VCaP (cell line): ENCODE measurements at regions not wholly inside any gene's neighbourhood (a gene's known extent, or its start where the extent isn't known, plus 50 kb on each side); places are given as distances from the start of the nearest gene placed in this dataset.

ENCODE experiments used
- H3K27ac ChIP-seq: fragments of 450-650 bp; 2 replicates; pipeline ENCODE4 v1.5.1; 2017
- TF ChIP-seq, protein P1 (sequence below): fragments of 450-650 bp; conservative IDR thresholded peaks from 2 replicates; pipeline ENCODE4 v1.5.1; 2017; ENCODE audit warnings: mild to moderate bottlenecking, moderate library complexity

DNA sequence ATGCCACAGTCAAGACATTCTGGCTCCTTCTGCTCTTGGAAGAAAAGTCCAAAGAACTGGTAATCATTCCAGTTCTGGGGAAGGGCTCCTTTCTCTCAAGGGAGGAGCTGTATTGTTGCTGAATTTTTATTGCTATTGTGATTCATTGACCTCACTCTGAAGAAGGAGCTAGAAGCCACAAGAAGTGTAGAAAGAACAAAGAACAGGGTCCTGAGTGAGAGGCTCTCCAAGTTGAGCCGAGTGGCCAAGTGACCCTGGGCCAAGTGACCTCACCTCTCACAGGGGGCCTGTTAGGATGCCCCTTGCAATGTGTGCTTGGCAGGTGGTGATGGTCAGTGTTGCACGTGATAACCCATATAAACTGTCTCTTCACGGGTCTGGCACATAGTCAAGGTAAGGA lies 173.3 kb downstream of the FGF18 start:
- H3K27ac ChIP-seq = no peak overlapping the region
- TF ChIP-seq, protein P1, sequence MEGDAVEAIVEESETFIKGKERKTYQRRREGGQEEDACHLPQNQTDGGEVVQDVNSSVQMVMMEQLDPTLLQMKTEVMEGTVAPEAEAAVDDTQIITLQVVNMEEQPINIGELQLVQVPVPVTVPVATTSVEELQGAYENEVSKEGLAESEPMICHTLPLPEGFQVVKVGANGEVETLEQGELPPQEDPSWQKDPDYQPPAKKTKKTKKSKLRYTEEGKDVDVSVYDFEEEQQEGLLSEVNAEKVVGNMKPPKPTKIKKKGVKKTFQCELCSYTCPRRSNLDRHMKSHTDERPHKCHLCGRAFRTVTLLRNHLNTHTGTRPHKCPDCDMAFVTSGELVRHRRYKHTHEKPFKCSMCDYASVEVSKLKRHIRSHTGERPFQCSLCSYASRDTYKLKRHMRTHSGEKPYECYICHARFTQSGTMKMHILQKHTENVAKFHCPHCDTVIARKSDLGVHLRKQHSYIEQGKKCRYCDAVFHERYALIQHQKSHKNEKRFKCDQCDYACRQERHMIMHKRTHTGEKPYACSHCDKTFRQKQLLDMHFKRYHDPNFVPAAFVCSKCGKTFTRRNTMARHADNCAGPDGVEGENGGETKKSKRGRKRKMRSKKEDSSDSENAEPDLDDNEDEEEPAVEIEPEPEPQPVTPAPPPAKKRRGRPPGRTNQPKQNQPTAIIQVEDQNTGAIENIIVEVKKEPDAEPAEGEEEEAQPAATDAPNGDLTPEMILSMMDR = no peak

DNA sequence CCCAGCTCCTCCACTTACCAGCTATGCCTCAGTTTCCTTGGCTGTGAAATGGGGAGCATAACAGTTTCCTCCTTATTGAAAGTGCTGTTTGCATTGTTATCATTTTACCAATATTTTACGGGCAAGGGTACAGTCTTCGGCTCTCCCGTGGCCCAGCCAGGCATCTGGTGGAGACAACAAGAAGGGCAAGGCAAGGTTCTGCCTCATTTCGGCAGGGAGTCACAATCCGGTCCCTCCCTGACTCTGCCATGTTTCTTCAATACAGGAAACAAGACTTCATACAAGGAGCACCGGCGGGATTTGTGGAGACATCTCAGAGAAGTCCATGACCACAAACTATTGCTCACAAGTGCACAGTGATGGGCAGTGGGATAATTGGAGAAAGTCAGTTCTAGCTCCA lies 174.0 kb downstream of the FGF18 start:
- no peak overlapping the region for H3K27ac ChIP-seq
- TF ChIP-seq, protein P1 = no peak

DNA sequence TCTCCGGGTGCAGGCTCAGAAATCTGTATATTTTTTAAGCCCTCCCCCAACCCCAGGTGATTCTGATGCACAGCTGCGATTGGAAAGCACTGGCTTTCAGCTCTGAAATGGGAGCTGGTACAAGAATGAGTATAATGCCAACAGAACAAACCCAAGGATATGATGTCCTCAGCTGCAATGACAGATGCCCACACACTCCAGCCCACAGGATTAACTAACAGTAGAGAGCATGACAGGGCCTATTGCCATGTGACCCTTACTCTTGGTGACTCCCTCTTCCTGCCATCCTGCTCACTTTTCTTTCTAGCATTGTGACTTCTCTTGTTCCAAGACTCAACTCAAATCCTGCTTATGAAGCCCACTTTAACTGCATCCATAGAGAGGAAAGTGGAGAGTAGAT lies 174.5 kb downstream of the FGF18 start:
- TF ChIP-seq, protein P1 = no peak
- H3K27ac ChIP-seq = no peak overlapping the region

DNA sequence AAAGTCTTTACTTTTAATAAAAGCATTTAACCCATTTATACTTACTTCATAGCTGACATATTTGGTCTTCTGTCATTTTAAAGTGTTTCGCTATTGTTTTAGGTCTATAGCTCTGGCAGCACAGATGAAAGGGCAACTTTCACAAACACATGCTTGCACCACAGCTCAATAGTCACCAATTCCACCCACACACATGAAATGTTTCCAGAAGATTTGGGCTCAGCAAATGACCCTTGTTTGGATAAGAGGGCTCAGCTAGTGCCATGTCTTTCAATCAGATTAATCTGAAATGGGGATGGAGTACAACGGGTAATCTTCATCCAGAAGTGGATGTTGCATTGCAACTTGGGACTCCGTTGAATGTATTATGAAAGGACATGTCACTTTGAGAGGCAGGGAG lies 176.0 kb downstream of the FGF18 start:
- no peak overlapping the region for H3K27ac ChIP-seq
- TF ChIP-seq, protein P1 = no peak

DNA sequence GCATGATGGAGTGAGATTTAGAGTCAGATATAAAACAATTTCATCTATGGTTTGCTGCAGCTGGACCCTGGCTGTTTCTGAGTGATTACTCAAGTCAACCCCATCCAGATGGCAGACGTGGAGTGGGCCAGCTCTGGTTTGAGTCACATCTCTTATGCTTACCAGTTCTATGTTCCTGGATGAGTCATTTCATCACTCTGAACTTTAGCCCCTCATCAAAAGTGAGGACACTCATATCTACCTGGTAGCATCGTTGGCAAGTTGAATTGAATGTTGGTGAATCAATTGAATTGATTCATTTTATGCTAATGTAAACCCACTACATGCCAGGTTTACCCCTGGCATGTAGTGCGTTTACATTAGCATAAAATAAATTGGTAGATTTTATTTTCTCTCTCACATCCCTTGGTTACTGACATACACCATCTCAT lies 176.4 kb downstream of the FGF18 start:
- H3K27ac ChIP-seq = no peak overlapping the region

DNA sequence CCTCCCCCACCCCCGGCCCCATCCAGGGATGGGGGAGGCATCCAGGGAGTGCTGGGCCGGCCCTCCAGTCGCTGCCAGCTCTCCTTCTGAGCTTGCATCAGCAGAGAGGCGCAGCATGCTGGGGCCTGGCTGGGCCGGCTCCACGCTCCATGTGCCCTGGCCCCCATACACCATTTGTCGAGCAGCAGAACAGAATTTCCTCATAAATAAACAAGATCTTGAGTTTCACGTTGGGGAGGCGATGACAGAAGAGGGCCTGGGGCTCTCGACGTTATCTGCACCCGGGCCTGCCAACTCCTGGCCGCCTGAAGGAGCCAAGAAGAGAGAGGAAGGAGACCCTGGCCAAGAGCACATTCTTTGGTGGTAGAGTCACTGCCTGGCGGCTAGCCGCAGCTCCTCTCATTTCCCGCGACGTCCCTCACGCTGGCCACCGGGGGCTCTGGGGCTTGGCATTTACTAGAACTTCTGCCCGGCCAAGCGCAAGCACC lies 177.0 kb downstream of the FGF18 start:
- H3K27ac ChIP-seq = no peak overlapping the region
- TF ChIP-seq, protein P1 = no peak

More for the DNA sequence above, 176.4 kb downstream of the FGF18 start:
- TF ChIP-seq, protein P1 = no peak

DNA sequence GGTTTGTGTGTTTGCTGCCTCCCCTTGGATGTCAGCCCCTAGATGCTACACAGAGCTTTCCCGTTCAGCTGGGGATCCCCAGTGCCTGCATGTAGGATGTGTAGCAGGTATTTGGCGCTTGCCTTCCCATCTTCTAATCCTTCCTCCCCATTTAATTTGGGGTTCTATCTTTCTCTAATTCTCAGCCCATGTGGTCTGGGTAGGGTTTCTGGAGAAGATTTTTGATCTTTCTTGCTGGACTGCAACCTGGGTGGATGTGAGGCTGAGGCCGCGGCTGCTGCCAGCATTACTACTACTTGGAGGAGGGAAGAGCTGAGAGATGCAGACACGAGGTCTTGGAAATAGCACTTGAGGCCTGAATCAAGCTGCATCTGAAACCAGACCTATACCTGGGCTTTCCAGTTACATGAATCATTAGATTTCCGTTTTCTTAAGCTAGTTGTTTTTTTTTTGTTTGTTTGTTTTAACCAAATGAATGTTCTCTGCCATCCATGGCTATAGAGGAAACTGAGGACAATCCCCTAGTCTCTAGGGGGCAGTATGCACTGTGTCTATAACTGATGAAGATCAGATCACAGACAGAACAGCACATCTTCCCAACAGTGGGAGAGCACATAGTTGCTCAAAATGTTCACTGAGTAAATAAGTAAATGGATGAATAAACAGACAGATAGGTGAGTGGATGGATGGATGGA lies 178.6 kb downstream of the FGF18 start:
- TF ChIP-seq, protein P1 = no peak
- no peak overlapping the region for H3K27ac ChIP-seq
